HG02571 (cell line): ENCODE measurements at regions not wholly inside any gene's neighbourhood (a gene's known extent, or its start where the extent isn't known, plus 50 kb on each side); places are given as distances from the start of the nearest gene placed in this dataset.
"Not testable (repeated sequence)": the region's sequence is repeated elsewhere in the genome, so short reads cannot be mapped to it uniquely, and the experiment has no call there.

ENCODE experiments used
- ATAC-seq: cut with Tn5 transposase; IDR thresholded peaks from one replicate; pipeline ENCODE4 v1.9.1; 2021; ENCODE audit warnings: mild to moderate bottlenecking, moderate library complexity; ENCODE audit not compliant: unreplicated experiment

- ATAC-seq, result no peak
These were observed 695.7 kb upstream of the FAT3 start for GRCh38 chr11:91528965-91529364.

DNA sequence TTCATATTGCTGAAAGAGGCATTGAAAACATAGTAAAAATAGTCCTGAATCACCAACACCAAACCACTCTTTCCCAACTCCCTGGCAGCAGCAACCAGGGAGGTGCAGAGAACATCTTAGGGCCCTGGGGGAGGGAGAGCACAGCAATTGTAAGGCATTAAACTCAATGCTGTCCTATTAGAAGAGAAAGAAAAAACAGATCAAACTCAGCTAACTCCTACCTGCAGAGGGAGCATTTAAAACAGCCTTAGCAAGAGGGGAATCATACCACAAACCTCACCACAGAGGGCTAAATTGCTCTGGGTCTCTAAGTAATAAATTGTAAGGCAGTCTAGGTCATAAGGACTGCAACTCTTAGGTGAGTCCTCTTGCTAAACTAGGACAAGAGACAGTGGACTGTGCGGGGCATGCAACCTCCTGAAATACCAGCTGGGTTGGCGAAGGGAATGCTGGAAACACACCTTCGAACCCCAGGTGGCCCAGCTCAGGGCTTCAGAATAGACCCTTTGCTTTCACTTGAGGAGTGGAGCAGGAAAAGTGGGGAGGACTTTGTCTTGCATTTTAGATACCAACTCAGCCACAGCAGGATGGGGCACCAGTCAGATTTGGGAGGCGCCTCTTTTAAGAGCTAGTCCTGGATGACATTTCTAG is 697.1 kb upstream of the FAT3 start:
- ATAC-seq, result no peak

GRCh38 chr11:91513734-91514133 is 710.9 kb upstream of the FAT3 start:
- no peak for ATAC-seq

DNA sequence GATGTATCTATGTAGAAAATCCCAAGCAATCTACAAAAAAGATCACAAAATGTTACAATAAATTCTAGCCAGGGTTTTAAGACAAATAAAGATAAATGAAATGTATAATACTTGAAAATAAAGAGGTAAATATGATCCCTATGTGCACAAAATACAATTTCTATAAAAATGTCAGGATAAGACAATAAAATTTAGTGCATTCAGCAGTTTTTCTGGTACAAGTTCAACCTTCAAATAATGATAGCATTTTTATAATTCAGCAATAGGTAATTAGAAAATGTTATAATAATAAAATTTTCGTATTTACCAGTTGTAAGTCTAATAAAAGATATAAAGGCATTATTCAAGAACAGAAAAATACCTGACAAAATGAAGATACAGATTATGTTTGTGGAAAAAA is 726.8 kb upstream of the FAT3 start:
- no peak for ATAC-seq

- ATAC-seq, result no peak
These were observed 728.8 kb upstream of the FAT3 start for GRCh38 chr11:91495837-91496236.

- no peak for ATAC-seq
These were observed 734.6 kb upstream of the FAT3 start for GRCh38 chr11:91489989-91490388.

- ATAC-seq, result not testable (repeated sequence)
These were observed 740.7 kb upstream of the FAT3 start for GRCh38 chr11:91483956-91484355.

- not testable (repeated sequence) for ATAC-seq
These were observed 742.7 kb upstream of the FAT3 start for GRCh38 chr11:91481875-91482274.

DNA sequence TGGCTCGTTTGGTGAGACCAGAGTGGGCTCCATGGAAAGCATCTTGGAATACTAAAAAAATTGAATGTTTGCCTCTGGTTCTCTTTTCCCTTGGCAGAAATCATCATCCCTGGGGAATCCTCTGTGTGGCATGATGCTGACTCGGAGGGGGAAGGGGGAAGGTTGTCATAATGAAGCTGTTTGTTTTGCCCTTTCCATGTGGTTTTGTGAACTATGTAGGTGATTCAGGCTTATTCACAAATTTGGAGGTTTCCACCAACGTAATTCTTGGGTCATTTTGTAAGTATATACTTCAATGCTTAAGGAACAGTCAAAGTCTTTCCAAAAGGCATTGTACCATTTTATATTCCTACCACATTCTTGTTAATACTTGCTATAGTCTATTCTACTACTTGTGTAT is 754.0 kb upstream of the FAT3 start:
- ATAC-seq, result no peak

DNA sequence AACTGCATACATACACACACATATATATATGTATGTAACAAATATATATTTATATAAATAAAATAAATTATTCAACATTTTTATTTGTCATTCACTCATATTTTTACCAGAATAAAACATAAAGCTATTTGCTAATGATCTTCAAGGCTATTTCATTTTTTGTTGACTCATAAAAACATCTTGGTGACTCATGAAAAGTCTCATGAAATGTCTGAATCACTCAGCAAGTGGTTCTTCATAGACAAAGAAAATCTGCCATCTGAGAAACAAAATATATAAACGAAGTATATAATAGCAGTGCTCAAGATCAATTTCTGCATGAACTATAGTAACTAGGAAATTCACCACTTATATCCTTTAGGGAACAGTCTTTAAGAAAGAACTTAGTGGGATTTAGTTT is 764.8 kb upstream of the FAT3 start:
- no peak for ATAC-seq

DNA sequence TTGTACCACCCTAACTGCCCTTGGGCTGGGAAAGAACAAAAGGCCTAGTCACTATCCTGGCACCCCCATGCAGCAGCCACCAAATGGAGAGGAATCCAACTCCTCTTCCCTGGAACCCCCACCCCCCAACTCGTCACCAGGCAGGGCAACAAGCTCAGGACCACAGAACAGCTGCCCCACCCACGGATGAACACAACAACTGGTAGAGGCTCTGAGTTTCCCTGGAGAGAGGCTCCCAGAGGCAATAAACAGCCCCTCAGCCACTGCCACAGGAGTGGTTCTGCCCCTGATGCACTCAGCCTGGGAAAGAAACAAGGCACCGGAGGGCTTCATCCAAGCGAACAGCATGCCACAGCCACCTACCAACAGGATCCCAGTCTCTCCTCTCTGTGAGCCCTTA is 778.4 kb upstream of the FAT3 start:
- no peak for ATAC-seq

- no peak for ATAC-seq
These were observed 788.8 kb upstream of the FAT3 start for GRCh38 chr11:91435694-91436395.

DNA sequence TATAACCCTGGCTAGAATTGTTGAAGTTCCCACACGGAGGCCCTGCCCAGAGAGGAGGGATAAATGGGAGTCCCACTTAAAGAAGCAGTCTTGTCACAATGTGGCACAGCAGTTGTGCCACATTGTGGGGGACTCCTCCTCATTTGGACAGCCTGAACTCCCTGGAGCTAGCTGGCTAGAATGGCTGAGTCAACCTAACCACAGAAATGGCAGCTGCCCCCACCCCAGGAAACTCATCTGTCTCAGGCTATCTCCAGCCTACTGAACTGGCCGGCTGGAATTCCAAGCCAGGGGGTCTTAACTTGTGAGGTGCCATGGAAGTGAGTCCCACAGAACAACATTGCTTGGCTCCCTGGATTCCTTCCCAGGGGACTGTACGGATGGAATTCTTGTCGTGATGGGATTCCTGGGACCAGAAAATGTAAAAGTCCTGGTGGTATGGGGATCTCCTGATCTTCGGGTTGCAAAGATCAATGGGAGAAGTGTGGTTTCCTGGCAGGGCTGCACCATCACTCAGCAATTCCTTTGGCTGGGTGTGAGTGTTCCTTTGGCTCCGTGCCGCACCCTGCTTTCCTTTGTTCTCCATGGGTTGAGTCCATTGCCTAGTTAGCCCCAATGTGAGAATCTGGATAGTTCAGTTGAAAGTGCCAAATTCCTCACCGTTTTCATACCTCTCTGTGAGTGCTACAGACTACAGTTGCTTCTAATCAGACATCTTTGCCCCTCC is 791.2 kb upstream of the FAT3 start:
- ATAC-seq, result no peak

DNA sequence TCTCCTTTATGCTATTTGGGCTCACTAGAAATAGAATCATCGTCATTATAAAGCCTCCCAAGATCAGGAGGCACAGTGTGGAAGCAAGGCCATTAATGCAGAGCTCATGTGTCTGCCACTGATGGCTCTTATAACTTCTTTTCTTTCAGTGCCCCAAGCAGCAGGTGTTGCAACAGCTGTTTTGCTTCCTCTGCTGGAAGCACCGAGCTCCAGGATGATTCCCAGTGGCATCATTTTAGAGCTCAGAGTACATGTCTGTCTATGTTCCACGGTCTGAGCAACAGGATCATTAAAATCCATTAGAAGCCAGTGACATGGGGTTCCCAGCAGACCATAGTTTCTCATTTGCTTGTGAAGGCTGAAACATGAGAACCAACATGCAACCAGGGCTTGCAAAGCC is 803.0 kb upstream of the FAT3 start:
- ATAC-seq, result no peak

DNA sequence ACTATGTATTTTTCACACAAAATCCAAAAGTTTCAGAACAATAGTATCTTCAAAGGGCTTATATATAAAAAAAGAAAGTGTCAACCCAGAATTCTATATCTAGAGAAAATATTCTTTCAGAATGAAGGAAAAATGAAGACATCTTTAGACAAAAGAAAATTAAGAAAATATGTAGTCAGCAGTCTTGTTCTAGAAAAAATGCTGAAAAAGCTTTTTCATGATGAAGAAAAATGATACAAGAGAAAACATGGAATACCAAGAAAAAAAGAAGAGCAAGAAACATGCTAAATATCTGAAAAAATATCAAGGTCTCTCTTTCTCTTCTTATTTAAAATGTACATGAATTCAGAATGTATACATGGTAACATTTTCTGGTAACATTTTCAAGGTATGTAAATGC is 816.8 kb upstream of the FAT3 start:
- ATAC-seq, result no peak

DNA sequence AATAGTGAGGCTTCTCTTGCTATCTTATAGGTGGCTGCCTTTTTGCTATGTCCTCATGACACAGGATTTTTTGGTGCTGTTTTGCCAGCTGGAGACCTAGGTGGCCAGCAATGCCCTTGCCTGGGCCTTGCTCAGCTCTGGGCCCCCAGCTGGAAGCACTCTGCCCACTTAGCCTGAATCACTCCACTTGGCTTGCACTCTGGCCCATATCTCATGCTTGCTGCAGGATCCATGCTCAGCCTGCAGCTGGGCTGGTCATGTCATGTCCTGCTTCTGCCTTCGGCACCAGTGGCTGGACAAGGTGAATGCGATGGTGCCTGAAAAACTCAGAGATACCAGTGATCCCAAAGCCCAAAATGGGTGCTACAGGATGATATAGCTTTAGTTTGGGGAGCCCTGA is 818.6 kb upstream of the FAT3 start:
- no peak for ATAC-seq

- no peak for ATAC-seq
These were observed 820.3 kb upstream of the FAT3 start for GRCh38 chr11:91404344-91404743.

- no peak for ATAC-seq
These were observed 827.5 kb upstream of the FAT3 start for GRCh38 chr11:91397134-91397468.

GRCh38 chr11:91396236-91397133 is 828.1 kb upstream of the FAT3 start:
- ATAC-seq, result no peak

GRCh38 chr11:91394727-91395414 is 829.7 kb upstream of the FAT3 start:
- ATAC-seq, result no peak
